HuH-7 (cell line): ENCODE measurements at regions not wholly inside any gene's neighbourhood (a gene's known extent, or its start where the extent isn't known, plus 50 kb on each side); places are given as distances from the start of the nearest gene placed in this dataset.
"Not testable (repeated sequence)": the region's sequence is repeated elsewhere in the genome, so short reads cannot be mapped to it uniquely, and the experiment has no call there.

ENCODE experiments used
- DNase-seq: peaks from one replicate; pipeline ENCODE4 v3.0.0; 2011; ENCODE audit warnings: low spot score

DNA sequence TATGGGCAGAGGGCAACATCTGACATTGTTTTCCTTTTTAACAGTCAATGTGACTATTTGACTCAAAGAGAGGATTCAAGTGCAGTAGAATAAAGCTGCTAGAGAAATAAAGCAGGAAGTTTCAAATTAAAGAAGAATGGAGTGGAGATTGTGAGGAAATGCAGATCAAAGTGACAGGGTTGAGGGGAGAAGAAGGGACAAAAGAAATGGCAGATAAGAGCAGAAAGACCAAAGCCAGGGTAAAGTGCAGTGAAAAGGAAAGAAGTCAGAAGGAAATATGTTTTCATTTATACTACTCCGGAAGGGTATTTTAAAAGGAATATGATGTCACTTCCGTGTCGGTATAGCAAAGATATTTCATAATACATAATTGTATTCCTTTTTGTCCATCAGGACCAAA, 297.5 kb upstream of the CRIM1 start:
- DNase-seq: no peak

DNA sequence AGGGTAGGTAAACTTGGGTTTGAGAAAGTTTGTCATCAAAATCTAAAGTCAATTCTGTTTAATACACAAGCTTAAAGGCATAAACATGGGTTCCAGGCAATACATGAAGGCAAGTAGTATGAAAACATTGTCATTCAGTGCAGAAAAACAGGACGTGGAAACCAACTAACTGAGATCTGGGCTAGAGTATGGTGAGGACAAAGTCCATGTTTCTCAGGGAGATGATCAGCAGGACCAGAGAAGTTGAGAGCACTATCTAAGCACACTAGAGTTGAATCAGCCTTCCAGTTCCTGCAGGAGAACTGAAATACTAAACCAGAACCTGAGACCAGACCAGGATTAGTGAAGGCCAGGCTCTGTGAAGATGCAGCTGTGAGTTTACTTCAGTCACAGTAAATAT, 302.8 kb upstream of the CRIM1 start:
- DNase-seq: no peak

DNA sequence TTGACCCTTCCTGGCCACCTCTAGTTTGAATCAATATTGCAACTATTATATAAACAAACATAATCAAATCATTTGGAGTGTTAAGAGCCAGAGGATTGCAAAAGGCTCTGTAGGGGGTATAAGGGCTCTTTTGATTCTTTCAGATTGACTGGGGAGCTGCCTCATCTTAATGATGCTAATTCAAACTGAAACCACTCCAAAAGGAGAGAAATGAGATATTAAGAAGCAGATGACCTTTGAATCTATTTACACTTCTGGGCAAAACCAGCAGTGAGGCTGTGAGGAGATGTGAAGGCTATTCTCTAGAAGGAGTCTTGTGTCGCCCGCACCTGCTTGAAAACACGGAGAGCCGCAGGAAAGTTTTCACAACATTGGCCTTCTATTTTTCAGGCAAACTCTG, 311.2 kb upstream of the CRIM1 start:
- no peak for DNase-seq

DNA sequence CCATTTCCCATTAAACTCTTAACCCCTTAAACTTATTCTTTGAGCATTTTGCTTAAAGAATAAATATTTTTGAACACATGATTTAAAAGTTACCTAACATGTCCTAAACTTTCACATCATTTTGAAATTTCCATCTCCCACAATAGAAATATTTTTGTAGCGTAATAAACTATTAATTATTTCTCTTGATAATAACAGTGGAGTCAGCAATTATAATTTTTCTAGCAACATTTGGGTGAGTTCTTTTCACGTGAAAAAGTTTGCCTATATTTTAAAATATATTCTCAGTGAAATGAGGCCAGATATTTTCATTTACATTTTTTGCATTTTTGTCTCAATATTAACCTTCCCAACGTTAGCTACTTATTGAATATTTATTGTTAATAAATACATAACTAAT, 320.4 kb upstream of the CRIM1 start:
- DNase-seq: no peak

DNA sequence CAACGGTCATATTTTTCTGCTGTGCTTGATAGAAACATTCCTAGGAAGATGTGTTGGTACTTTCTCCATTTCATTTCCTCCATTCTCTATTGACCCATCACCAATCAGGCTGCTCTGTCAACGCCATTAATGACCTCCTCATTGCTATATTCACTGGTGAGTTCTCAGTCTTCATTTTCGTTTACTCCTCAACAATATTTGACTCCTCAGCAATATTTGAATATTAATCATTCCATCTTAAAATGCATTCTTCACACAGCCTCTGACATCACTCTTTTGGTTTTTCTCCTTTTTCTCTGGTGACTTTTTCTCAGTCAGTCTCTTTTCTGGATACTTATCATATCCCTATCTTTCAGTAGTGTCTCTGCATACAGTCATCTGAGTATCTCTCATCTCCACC, 323.5 kb upstream of the CRIM1 start:
- DNase-seq: no peak

DNA sequence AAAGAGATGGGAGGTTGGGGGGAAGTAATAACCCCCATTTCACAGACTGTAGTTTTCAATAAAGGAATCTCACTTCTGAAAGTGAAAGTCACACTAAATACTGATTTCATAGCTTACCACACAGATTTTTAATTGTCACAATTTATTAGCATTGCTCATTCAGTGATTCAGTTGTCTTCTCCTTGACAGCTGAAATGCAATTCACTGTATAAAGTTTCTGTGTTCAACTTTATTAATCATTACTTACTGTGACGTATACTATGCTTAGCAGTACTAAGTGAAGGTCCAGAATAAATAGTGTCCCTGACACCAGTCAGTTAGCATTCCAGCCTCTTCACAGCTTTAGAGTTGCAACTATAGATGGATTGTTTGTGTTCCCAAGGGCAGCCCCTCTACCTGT, 324.1 kb upstream of the CRIM1 start:
- DNase-seq: no peak

DNA sequence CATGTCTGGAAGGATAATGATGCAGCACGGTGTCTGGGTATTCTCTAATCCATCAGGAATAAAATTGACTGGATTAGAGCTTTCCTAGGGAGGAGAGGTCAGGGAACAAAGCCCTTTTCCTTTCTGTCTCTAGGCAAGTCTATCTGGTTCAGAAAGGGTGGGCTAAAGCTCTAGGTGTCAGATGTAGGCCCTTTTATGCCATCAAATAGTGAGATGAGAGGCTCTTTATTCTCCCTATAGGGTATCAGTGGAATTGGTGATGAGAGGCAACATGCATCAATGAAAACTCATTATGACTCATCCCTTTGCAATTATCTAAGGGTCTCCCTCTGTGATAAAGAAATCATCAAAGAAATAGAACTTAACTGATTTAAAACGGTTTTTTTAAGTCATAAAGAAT, 328.0 kb upstream of the CRIM1 start:
- DNase-seq: no peak

DNA sequence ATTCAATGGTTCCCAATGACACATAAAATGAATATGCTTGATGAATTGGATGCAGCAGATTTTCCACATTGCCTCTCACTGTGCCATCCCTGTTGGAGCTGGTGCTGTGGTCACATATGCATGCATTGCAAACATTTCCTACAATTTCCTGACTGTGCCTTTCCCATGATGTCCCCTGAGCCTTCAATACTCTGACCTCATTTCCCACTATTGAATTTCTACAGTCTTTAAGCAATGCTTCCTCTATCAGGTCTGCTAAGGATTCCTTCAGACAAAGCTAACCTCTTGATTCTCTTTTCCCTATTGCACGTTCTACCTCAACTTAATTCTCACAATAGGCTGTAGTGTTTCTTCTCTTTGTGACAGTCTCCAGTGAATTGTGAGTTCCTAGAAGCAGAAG, 342.5 kb upstream of the CRIM1 start:
- DNase-seq: no peak

DNA sequence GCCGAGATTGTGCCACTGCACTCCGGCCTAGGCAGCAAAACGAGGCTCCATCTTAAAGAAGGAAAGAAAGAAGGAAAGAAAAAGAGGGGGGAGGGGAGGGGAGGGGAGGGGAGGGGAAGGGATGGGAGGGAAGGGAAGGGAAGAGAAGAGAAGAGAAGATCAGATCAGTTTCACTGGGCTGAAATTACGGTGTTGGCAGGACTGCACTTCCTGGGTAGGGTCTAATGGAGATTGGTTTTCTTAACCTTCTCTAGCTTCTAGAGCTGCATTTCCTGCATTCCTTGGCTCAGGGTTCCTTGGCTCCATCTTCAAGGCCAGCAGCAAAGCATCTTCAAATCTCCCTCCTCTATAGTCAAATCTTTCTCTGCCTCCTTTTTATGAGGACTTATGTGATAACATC, 349.1 kb upstream of the CRIM1 start:
- no peak for DNase-seq

DNA sequence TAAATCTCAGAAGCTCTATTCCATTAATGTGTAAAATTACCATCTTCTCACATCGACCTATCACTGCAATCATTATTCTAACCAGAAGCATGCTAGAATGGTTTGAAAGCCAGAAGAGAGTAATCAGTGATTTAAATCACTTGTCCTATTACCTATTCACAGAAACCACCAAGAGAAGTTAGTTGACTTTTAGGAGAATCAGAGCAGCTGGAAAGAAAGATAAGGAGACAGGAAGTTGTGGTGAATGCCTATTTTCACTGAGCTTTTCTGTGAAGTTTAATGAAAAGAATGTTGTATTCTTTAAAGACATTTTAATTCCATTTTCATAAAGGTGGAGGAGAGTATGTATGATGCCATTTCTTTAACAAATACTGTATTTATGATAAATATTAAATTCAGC, 352.6 kb upstream of the CRIM1 start:
- DNase-seq: no peak

DNA sequence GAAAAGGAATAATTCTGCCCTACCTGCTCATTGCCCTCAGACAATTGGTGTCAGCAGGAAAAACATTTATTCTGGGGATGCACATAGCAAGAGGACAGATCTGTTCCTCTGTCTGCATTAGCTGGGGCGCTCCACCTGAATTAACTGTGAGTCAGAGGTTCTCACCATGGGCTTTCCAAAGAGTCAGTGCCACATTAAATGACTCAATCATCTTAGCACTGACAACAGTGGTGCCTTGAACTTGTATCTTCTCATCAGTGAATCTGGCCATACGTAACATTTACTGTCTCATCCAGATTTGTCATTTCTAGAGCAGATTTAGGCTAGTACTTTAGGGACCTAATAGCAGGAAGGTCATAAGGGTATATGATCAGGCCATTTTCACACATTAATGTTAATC, 358.1 kb upstream of the CRIM1 start:
- DNase-seq: no peak

DNA sequence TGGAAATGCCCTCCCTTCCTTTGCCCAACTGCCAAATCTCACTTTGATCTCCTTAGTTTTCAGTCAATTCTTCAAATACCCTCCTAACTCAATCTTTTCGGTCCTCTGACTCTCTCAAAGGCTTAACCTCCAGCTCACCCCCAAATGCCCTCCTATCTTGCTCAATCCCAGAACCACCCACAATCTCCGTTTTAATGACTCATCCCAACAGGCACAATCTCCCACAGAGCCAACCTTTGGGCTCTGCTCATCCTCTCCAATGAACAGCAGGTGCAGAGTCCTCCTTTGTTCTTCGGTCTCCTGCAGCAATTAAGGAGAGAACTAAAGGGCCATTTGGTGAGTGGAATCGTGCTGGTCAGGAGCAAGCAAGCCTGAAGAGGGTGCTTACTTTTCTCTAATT, 366.1 kb upstream of the CRIM1 start:
- DNase-seq: no peak

DNA sequence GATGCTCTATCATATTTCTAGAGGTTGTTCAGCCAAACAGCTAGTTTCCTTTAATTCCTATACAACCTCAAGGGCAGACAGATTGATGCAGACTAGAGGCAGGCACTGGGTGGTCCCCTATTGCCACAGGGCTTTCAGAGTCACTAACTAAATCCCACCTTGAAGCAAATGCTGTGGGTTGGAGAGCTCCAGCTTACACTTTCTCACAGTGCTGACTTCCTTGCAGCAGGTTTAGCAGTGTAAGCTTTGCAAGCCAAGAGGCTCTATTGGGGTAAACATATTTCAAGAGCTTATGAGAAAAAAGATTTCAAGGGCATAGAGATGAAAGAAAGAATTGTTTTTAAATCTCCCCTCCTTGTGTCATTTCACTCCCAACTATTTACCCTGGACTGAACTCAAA, 366.5 kb upstream of the CRIM1 start:
- DNase-seq: no peak

DNA sequence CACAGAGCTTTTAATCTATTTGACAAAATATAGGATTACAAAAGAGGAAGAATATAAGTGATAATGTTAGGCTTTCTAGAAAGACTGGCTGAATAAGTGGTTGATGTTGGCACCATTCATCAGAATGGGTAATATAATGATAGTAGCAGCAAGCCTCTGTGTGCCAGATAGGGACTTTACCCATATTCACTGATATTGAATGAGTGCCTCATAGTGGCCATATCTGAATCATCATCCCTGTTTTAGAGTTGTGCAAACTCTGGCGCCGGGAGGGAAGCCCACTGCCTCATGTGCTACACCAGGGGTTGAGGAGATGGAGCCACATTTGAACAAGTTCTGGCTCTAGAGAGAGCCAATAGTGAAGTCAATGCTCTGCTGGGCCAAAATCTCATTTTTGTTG, 368.7 kb upstream of the CRIM1 start:
- no peak for DNase-seq

DNA sequence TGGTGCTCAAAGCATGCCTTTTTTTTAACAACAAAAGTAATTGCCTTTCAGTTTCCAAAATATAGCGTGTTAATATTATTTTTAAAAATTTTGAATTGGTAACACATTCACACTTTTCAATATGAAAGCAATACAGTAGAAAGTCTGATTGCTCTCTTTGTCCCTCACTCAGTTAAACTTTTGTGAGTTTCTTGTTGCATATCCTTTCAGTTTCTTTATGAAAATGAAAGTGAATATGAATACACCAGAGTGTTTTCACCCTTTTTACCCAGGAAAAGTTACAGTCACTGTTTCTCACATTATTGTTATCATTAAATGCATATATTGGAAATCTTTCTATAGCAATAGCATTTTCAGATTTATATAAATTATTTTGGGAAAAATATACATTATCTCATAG, 377.4 kb upstream of the CRIM1 start:
- DNase-seq: no peak

DNA sequence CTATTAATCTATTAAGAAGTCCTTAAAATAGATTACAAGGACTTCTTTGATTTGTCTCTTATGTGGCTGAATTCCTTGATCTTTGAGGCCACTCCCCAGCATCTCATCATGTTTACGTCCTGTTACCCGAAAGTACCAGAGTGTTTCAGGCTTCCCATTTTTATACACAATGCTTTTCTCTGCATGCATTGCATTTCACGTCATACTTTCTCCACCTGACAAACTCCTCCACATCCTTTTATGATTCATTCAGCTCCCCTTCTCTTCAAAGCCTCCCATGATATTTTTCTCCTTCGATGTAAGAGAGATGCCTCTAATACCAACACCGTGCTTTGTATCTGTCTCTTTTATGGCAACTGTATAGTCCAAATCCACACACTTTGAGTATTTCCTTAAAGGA, 379.0 kb upstream of the CRIM1 start:
- no peak for DNase-seq

DNA sequence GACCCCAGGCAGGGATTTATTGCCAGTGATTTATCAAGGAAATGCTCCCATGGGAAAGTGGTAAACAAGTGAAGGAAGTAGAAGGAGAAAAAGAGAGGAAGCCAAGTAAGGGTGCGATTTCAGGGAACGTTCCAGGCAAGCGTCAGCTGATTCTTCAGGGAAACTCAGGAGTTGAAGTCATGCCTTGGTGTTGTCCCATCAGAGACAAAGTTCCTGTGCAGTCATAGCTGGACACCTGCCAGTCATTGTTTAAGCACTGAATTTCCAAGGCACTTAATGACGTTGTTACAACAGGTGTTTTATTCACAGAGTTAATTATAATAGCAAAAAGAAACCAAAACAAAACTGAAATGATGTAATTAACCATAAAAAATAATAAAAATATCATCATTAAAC, 381.8 kb upstream of the CRIM1 start:
- no peak for DNase-seq

DNA sequence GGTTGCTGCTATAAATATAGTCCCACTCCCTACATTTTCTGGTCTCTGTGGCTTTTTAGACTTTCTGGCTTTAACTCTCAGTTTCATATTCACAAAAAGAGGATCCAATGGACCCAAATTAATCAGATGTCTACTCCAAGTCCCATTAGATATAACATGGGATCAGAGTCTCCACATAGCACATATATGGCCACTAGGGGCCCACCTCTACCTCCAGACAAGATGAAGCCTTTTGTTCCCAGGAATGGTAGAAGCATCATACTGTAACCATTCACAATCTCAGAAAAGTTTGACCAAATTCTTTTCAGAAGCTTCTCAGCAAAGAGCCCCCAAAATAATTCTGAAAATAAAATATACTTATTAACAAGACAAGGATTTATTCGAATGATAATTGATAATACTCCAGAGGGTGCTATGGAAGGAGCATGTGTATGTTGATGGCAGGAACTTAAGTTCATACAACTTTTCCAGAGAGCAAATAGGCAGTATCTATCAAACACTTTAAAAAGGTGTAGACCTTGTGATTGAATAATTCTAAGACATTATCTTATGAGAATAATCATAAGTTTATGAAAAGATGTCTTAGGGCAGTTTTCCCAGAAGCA, 382.3 kb upstream of the CRIM1 start:
- DNase-seq: peak; percentile 5

DNA sequence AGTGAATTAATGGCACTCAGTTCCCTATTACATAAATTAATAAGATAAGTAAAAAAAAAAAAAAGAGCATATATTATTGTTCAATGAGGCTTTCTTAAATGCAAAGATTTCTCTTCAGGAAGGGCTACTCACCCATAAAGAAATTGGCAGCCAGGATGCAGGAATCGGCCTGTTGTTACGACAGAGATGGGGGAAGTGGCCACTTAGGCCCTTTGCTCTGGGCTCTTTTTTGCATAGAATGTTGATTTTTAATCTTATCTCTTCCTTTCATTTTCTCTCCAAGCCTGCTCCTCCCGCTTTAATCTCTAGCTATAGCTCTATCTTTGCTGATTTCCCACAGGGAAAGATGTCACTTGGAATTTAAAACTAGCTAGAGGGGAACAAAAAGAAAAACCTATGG, 391.8 kb upstream of the CRIM1 start:
- no peak for DNase-seq

DNA sequence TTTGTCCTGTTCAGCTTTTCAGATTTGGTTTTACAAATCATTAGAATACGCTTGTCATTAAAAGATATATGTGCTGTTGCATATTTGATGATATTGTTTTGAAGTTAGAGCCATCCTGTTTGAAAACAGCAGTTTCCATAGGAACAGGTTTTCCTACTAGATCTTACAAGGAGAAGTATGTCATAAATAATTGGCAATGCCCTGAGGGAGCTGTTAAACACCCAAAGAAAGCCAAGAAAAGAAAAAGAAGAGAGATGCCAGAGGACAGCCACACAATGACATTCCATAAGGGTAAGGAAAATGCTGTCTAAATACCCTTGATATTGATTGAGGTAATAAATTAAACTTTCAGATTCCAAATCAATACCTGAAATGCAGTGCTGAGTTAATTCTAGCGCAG, 392.2 kb upstream of the CRIM1 start:
- no peak for DNase-seq

DNA sequence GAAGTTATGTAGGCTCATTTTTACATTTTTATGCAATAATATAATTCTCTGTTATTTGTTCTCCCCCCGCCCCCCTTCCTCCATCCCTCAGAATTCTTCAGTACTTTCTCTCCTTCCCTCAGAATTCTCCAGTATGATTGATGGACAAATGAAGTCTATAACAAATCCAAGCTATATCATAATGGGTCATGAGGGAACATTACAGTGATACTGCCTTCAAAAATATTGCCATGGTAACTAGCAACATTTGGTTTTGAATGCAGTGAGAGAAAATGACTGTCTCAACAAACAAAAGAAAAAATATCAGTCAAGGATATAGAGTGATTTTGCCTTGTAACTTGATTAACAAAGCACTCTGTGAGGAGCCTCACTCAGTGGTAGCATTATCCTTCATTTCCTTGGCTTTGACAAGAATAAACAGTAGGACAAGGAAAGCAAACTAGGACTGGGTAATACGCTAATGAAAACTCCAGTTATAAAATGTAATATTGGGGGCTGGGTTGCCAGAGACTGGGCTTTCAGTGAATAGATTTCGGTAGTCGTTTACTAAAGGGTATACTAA, 392.9 kb upstream of the CRIM1 start:
- no peak for DNase-seq

DNA sequence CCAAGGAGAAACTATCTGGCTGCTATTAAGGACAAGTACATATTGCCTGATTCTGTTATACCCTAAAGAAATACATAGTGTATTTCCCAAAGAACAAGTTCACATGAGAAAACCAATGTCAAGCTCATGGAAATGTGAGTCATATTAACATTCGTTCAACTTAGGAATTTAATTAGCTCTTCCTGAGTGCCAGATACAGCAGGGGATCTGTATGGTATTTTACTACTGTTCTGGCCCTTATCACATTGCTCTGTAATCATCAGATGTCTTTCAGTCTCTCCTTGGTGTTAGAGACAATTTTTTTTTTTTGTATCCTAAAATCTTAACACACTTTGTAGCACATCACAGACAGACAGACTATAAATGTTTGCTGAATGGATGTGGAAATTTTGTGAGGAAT, 395.0 kb upstream of the CRIM1 start:
- DNase-seq: no peak

DNA sequence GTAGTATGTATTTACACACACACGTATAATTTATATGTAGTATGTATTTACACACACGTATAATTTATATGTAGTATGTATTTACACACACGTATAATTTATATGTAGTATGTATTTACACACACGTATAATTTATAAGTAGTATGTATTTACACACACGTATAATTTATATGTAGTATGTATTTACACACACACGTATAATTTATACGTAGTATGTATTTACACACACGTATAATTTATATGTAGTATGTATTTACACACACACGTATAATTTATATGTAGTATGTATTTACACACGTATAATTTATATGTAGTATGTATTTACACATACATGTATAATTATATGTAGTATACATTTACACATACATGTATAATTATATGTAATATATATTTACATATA, 398.5 kb upstream of the CRIM1 start:
- not testable (repeated sequence) for DNase-seq

DNA sequence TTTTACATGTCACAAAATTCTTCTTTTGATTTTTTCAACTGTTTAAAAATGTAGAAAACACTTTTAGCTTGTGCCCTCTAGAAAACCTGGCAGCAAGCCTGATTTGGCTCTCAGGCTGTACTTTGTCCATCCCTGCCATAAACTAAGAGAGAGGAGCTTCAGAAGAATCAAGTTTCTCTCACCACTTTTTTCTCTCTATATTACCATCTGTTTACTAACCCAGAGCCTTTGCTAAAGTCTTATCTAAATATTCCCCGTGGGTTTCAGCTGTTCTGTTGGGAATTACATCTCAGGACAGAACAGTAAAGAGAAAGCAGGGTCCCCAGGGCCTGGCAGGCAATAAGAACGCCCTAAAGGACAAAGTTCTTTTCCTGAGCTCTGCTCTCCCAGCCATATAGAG, 409.1 kb upstream of the CRIM1 start:
- DNase-seq: peak; percentile 10

DNA sequence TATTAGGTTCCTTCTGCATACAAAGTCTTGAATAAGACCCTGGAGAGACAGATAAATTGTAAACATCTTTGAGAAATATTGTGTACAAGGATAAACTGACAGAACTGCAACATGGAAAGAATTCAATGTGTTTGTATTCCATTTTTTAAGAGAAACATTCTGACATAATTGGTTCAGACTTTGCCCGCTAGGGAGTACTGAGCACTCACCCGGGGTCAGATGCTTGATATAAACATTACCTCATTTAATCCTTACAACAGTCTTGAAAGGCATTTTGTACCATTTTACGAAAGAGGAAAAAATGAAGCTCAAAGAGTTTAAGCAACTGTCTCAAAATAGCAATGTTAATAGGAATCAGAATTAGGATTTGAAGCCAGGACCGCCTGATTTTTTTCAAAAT, 416.7 kb upstream of the CRIM1 start:
- DNase-seq: no peak
